Karpas-422 (cell line): ENCODE measurements at regions not wholly inside any gene's neighbourhood (a gene's known extent, or its start where the extent isn't known, plus 50 kb on each side); places are given as distances from the start of the nearest gene placed in this dataset.
"Not testable (repeated sequence)": the region's sequence is repeated elsewhere in the genome, so short reads cannot be mapped to it uniquely, and the experiment has no call there.

Experiments
- DNase-seq: peaks from one replicate; pipeline ENCODE4 v3.0.0-alpha.2; 2015
- H2AFZ ChIP-seq: fragments of 200-600 bp; sonication (generic); 2 replicates; pipeline ENCODE4 v1.6.1; 2014; ENCODE audit warnings: antibody characterized with exemption, low read length, mixed read lengths
- H3K27ac ChIP-seq: fragments of 200-600 bp; sonication (generic); 2 replicates; pipeline ENCODE4 v1.5.1; 2014; ENCODE audit warnings: mild to moderate bottlenecking, low read length, moderate library complexity
- H3K27me3 ChIP-seq: fragments of 200-600 bp; sonication (generic); 2 replicates; pipeline ENCODE4 v1.6.1; 2014; ENCODE audit warnings: low read length, mixed read lengths
- H3K36me3 ChIP-seq: fragments of 200-600 bp; sonication (generic); 2 replicates; pipeline ENCODE4 v1.6.1; 2014; ENCODE audit warnings: low read length, mixed read lengths; ENCODE audit not compliant: insufficient read depth
- H3K4me1 ChIP-seq: fragments of 200-600 bp; sonication (generic); 2 replicates; pipeline ENCODE4 v1.6.1; 2014; ENCODE audit warnings: mild to moderate bottlenecking, low read length, mixed read lengths
- H3K4me2 ChIP-seq: fragments of 200-600 bp; sonication (generic); 2 replicates; pipeline ENCODE4 v1.6.1; 2014; ENCODE audit warnings: low read length, low read depth, mild to moderate bottlenecking; ENCODE audit not compliant: poor library complexity, severe bottlenecking
- H3K4me3 ChIP-seq: fragments of 200-600 bp; sonication (generic); 2 replicates; pipeline ENCODE4 v1.5.1; 2014; ENCODE audit warnings: mild to moderate bottlenecking, antibody characterized with exemption, low read length, mixed read lengths
- H3K79me2 ChIP-seq: fragments of 200-600 bp; sonication (generic); 2 replicates; pipeline ENCODE4 v1.6.1; 2014; ENCODE audit warnings: mild to moderate bottlenecking, low read length, mixed read lengths
- H3K9ac ChIP-seq: fragments of 200-600 bp; sonication (generic); 2 replicates; pipeline ENCODE4 v1.6.0; 2014; ENCODE audit warnings: low read length
- H3K9me2 ChIP-seq: fragments of 200-600 bp; sonication (generic), shearing (Covaris generic); replicated peaks from 2 replicates; pipeline ENCODE4 v1.6.0; 2014; ENCODE audit warnings: mild to moderate bottlenecking, low read length, moderate library complexity; ENCODE audit not compliant: insufficient read depth
- H3K9me3 ChIP-seq: fragments of 300-700, 200-600 bp; sonication (generic); 2 replicates; pipeline ENCODE4 v1.6.1; 2014; ENCODE audit warnings: low read length, mixed read lengths
- H4K20me1 ChIP-seq: fragments of 200-600 bp; sonication (generic); 2 replicates; pipeline ENCODE4 v1.6.1; 2014; ENCODE audit warnings: mild to moderate bottlenecking, antibody characterized with exemption, low read length, low read depth; ENCODE audit not compliant: insufficient read depth

- H3K79me2 ChIP-seq: no peaks in the 10 kb centered on the region
- H3K9me2 ChIP-seq: no peaks in the 10 kb centered on the region
- H3K27me3 ChIP-seq: no peaks in the 10 kb centered on the region
- H3K4me2 ChIP-seq: no peak overlapping the region
- no peaks in the 10 kb centered on the region for H3K9me3 ChIP-seq
- no peak overlapping the region for H3K4me3 ChIP-seq
- H3K36me3 ChIP-seq: no peaks in the 10 kb centered on the region
- no peak overlapping the region for H2AFZ ChIP-seq
- no peak overlapping the region for H3K27ac ChIP-seq
- H4K20me1 ChIP-seq: no peaks in the 10 kb centered on the region
- H3K9ac ChIP-seq: no peak overlapping the region
- no peak for DNase-seq
- H3K4me1 ChIP-seq: no peaks in the 10 kb centered on the region
Measured at GRCh38 chr4:109378511-109378910, 55.1 kb upstream of the SEC24B start.

GRCh38 chr4:109378076-109378475 is 55.5 kb upstream of the SEC24B start:
- Histone ChIP-seq H3K27me3 (no peaks in the 10 kb centered on the region), H3K9me3 (no peaks in the 10 kb centered on the region), H3K4me1 (no peaks in the 10 kb centered on the region), H3K9ac (no peak overlapping the region), H3K36me3 (no peaks in the 10 kb centered on the region), H3K4me2 (no peak overlapping the region), H3K4me3 (no peak overlapping the region), H3K9me2 (no peaks in the 10 kb centered on the region), H2AFZ (no peak overlapping the region), H4K20me1 (no peaks in the 10 kb centered on the region), H3K79me2 (no peaks in the 10 kb centered on the region), H3K27ac (no peak overlapping the region)
- no peak for DNase-seq

- Histone ChIP-seq H3K79me2 (no peaks in the 10 kb centered on the region), H3K27ac (no peak overlapping the region), H3K9me3 (no peaks in the 10 kb centered on the region), H2AFZ (no peak overlapping the region), H3K36me3 (no peaks in the 10 kb centered on the region), H3K4me2 (no peak overlapping the region), H4K20me1 (no peaks in the 10 kb centered on the region), H3K4me3 (no peak overlapping the region), H3K9me2 (no peaks in the 10 kb centered on the region), H3K9ac (no peak overlapping the region), H3K27me3 (no peaks in the 10 kb centered on the region), H3K4me1 (no peaks in the 10 kb centered on the region)
- no peak for DNase-seq
Measured at GRCh38 chr4:109375778-109376414, 57.7 kb upstream of the SEC24B start.

GRCh38 chr4:109368661-109369060 is 65.0 kb upstream of the SEC24B start:
- no peak overlapping the region for H2AFZ ChIP-seq

GRCh38 chr4:109365939-109366338 is 63.5 kb upstream of the COL25A1 start:
- Histone ChIP-seq H2AFZ (no peak overlapping the region), H3K27me3 (no peaks in the 10 kb centered on the region), H3K36me3 (no peaks in the 10 kb centered on the region), H3K4me2 (no peak overlapping the region), H3K9me2 (no peaks in the 10 kb centered on the region), H3K4me1 (no peaks in the 10 kb centered on the region), H3K27ac (no peak overlapping the region), H4K20me1 (no peaks in the 10 kb centered on the region), H3K9me3 (no peaks in the 10 kb centered on the region), H3K79me2 (no peaks in the 10 kb centered on the region), H3K4me3 (no peak overlapping the region), H3K9ac (no peak overlapping the region)
- DNase-seq: no peak

More at GRCh38 chr4:109368661-109369060, 65.0 kb upstream of the SEC24B start:
- no peak overlapping the region for H3K9ac ChIP-seq
- no peak for DNase-seq
- no peaks in the 10 kb centered on the region for H4K20me1 ChIP-seq
- no peaks in the 10 kb centered on the region for H3K79me2 ChIP-seq
- H3K4me2 ChIP-seq: no peak overlapping the region
- no peaks in the 10 kb centered on the region for H3K36me3 ChIP-seq
- no peaks in the 10 kb centered on the region for H3K9me3 ChIP-seq
- no peaks in the 10 kb centered on the region for H3K4me1 ChIP-seq
- H3K27ac ChIP-seq: no peak overlapping the region
- H3K27me3 ChIP-seq: no peaks in the 10 kb centered on the region
- H3K4me3 ChIP-seq: no peak overlapping the region
- H3K9me2 ChIP-seq: no peaks in the 10 kb centered on the region

- H3K79me2 ChIP-seq, H3K27me3 ChIP-seq, H3K36me3 ChIP-seq, H3K4me2 ChIP-seq, H3K9ac ChIP-seq, H3K4me1 ChIP-seq, H4K20me1 ChIP-seq, DNase-seq, H3K9me3 ChIP-seq, H3K9me2 ChIP-seq, H3K27ac ChIP-seq, H2AFZ ChIP-seq, H3K4me3 ChIP-seq: not testable (repeated sequence)
Measured at GRCh38 chr4:109365297-109365696, 62.8 kb upstream of the COL25A1 start.

GRCh38 chr4:109359040-109359646 is 56.7 kb upstream of the COL25A1 start:
- H3K27me3 ChIP-seq: no peaks in the 10 kb centered on the region
- no peaks in the 10 kb centered on the region for H3K4me1 ChIP-seq
- DNase-seq: no peak

GRCh38 chr4:109355835-109356234 is 53.4 kb upstream of the COL25A1 start:
- Histone ChIP-seq H2AFZ (no peak overlapping the region), H3K27ac (no peak overlapping the region), H3K4me2 (no peak overlapping the region), H3K36me3 (no peaks in the 10 kb centered on the region), H4K20me1 (no peaks in the 10 kb centered on the region), H3K4me3 (no peak overlapping the region), H3K4me1 (no peaks in the 10 kb centered on the region), H3K9ac (no peak overlapping the region), H3K79me2 (no peaks in the 10 kb centered on the region), H3K9me2 (no peaks in the 10 kb centered on the region), H3K9me3 (no peaks in the 10 kb centered on the region), H3K27me3 (no peaks in the 10 kb centered on the region)
- DNase-seq: peak; percentile 44

More at GRCh38 chr4:109359040-109359646, 56.7 kb upstream of the COL25A1 start:
- no peak overlapping the region for H3K9ac ChIP-seq
- H3K27ac ChIP-seq: no peak overlapping the region
- H3K79me2 ChIP-seq: no peaks in the 10 kb centered on the region
- H3K36me3 ChIP-seq: no peaks in the 10 kb centered on the region
- no peak overlapping the region for H2AFZ ChIP-seq
- no peaks in the 10 kb centered on the region for H4K20me1 ChIP-seq
- no peak overlapping the region for H3K4me3 ChIP-seq
- H3K9me3 ChIP-seq: no peaks in the 10 kb centered on the region
- no peaks in the 10 kb centered on the region for H3K9me2 ChIP-seq
- no peak overlapping the region for H3K4me2 ChIP-seq
